ENCODE measurements at regions not wholly inside any gene's neighbourhood (a gene's known extent, or its start where the extent isn't known, plus 50 kb on each side); places are given as distances from the start of the nearest gene placed in this dataset.

DNA sequence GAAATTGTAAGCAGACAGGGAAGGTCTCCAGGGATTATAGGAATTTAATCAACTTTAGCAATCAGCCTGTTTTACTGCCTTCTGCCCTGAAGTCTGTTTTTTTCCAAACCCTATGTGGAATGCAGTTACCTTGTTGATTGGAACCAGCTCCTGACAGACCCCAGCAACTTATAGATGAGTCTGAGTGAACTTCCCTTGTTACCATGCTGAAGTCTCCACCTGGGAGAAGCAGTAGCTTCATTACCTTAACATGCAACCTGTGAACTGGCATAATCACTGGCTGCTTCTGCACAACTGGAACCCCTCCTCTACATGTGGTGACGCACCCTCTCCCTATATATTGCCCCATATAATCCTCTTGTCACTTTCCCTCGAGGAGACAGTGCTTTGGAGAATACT, 226.3 kb upstream of the SPOPL start:
- ATAC-seq (ENCODE audit: insufficient read depth, low read depth) (no peak), DNase-seq (no peak)
- Histone ChIP-seq H3K36me3 (ENCODE audit: insufficient read depth, low read length) (no peaks in the 10 kb centered on the region), H3K27me3 (ENCODE audit: insufficient read depth, low read length, poor library complexity) (no peaks in the 10 kb centered on the region), H3K27ac (ENCODE audit: low read length) (no peak overlapping the region), H3K4me1 (ENCODE audit: insufficient read depth, low read length) (no peaks in the 10 kb centered on the region), H4K20me1 (ENCODE audit: insufficient read depth, low read length) (no peaks in the 10 kb centered on the region), H3K4me2 (ENCODE audit: insufficient read depth, low read length) (no peak overlapping the region), H3K9ac (ENCODE audit: low read depth, low read length) (no peak overlapping the region), H3K9me3 (ENCODE audit: insufficient read depth, low read length, severe bottlenecking) (no peaks in the 10 kb centered on the region), H3K4me3 (ENCODE audit: low read depth in 1 of 2, low read length in 2 of 2) (no peak overlapping the region), H2AFZ (ENCODE audit: low read depth, low read length) (no peak overlapping the region), H3K79me2 (ENCODE audit: insufficient read depth, low read length) (no peaks in the 10 kb centered on the region)
- TF ChIP-seq, protein P1, sequence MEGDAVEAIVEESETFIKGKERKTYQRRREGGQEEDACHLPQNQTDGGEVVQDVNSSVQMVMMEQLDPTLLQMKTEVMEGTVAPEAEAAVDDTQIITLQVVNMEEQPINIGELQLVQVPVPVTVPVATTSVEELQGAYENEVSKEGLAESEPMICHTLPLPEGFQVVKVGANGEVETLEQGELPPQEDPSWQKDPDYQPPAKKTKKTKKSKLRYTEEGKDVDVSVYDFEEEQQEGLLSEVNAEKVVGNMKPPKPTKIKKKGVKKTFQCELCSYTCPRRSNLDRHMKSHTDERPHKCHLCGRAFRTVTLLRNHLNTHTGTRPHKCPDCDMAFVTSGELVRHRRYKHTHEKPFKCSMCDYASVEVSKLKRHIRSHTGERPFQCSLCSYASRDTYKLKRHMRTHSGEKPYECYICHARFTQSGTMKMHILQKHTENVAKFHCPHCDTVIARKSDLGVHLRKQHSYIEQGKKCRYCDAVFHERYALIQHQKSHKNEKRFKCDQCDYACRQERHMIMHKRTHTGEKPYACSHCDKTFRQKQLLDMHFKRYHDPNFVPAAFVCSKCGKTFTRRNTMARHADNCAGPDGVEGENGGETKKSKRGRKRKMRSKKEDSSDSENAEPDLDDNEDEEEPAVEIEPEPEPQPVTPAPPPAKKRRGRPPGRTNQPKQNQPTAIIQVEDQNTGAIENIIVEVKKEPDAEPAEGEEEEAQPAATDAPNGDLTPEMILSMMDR (IDR thresholded peaks at IDR 0.05; ENCODE audit: borderline replicate concordance, extremely low read depth, low read length, poor library complexity, severe bottlenecking) = no peak
- no peak for TF ChIP-seq EZH2 (IDR thresholded peaks at IDR 0.05; ENCODE audit: borderline replicate concordance, low read depth, low read length, severe bottlenecking)

DNA sequence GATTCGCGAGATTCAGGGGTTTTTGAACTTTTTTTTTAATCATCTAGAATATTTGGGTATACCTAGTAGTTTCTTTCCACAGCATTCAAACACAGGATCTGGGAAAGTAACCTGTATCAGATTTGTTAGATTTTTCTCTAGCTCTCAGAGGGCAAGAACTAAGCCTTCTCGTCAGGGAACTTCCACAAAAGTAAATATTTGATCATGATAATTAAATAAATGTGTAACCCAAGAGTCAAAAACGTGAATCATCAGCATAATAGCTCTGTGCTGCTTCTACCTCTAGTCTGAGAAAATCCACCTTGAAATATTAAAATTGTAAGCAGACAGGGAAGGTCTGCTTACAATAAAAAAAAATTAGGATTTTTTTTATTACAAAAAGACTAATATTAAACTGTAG, 225.7 kb upstream of the SPOPL start:
- no peak overlapping the region for H3K4me3 ChIP-seq (ENCODE audit: low read depth in 1 of 2, low read length in 2 of 2)
- no peaks in the 10 kb centered on the region for H4K20me1 ChIP-seq (ENCODE audit: insufficient read depth, low read length)
- H3K4me1 ChIP-seq (ENCODE audit: insufficient read depth, low read length) = no peaks in the 10 kb centered on the region
- no peak overlapping the region for H3K27ac ChIP-seq (ENCODE audit: low read length)
- DNase-seq = no peak
- H3K27me3 ChIP-seq (ENCODE audit: insufficient read depth, low read length, poor library complexity) = no peaks in the 10 kb centered on the region
- no peak for ATAC-seq (ENCODE audit: insufficient read depth, low read depth)
- TF ChIP-seq EZH2 (IDR thresholded peaks at IDR 0.05; ENCODE audit: borderline replicate concordance, low read depth, low read length, severe bottlenecking) = no peak
- TF ChIP-seq, protein P1 (IDR thresholded peaks at IDR 0.05; ENCODE audit: borderline replicate concordance, extremely low read depth, low read length, poor library complexity, severe bottlenecking) = no peak
- no peaks in the 10 kb centered on the region for H3K36me3 ChIP-seq (ENCODE audit: insufficient read depth, low read length)
- H3K4me2 ChIP-seq (ENCODE audit: insufficient read depth, low read length) = no peak overlapping the region
- H2AFZ ChIP-seq (ENCODE audit: low read depth, low read length) = no peak overlapping the region
- H3K9ac ChIP-seq (ENCODE audit: low read depth, low read length) = no peak overlapping the region
- H3K9me3 ChIP-seq (ENCODE audit: insufficient read depth, low read length, severe bottlenecking) = no peaks in the 10 kb centered on the region
- no peaks in the 10 kb centered on the region for H3K79me2 ChIP-seq (ENCODE audit: insufficient read depth, low read length)

DNA sequence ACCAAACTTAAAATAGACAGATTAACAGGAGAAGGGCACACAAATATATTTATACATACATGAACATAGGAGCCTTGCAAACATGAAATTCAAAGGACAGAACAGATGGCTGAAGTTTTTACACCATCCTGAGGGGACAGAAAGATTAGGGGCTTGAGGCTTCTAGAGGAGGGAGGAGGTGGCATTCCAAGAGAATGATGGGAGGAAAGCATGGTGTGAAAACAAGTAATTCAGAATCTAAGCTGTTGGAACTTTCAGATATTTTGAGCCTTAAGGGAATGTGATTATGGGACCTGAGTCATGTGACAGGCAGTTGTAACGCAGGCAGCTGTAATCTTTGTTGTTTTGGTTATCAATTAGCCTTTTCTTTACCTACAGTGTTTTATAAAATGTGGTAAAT, 225.2 kb upstream of the SPOPL start:
- TF ChIP-seq, protein P1 (IDR thresholded peaks at IDR 0.05; ENCODE audit: borderline replicate concordance, extremely low read depth, low read length, poor library complexity, severe bottlenecking) = no peak
- no peak for TF ChIP-seq EZH2 (IDR thresholded peaks at IDR 0.05; ENCODE audit: borderline replicate concordance, low read depth, low read length, severe bottlenecking)
- Histone ChIP-seq H4K20me1 (ENCODE audit: insufficient read depth, low read length) (no peaks in the 10 kb centered on the region), H3K79me2 (ENCODE audit: insufficient read depth, low read length) (no peaks in the 10 kb centered on the region), H3K36me3 (ENCODE audit: insufficient read depth, low read length) (no peaks in the 10 kb centered on the region), H3K9ac (ENCODE audit: low read depth, low read length) (no peak overlapping the region), H3K4me2 (ENCODE audit: insufficient read depth, low read length) (no peak overlapping the region), H3K4me1 (ENCODE audit: insufficient read depth, low read length) (no peaks in the 10 kb centered on the region), H3K27ac (ENCODE audit: low read length) (no peak overlapping the region), H3K27me3 (ENCODE audit: insufficient read depth, low read length, poor library complexity) (no peaks in the 10 kb centered on the region), H2AFZ (ENCODE audit: low read depth, low read length) (no peak overlapping the region), H3K9me3 (ENCODE audit: insufficient read depth, low read length, severe bottlenecking) (no peaks in the 10 kb centered on the region), H3K4me3 (ENCODE audit: low read depth in 1 of 2, low read length in 2 of 2) (no peak overlapping the region)
- DNase-seq (no peak), ATAC-seq (ENCODE audit: insufficient read depth, low read depth) (no peak)

DNA sequence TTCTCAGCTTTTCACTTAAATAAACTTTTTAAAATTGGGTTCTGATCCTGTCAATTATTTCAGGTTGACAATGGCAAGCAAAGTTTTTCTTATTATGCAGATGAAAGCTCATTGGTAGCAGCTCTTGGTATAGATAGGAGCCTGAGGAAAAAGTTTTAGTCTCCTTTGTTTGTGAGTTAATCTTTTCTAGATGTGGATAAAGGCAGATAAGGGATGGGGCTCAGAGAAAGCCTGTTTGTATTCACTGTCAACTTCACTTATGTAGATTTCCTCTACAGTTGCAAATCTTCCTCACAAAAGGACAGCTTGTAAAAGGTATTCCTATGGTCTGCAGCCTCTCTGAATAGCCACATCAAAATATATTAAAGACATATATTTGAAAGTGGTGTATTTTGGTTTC, 224.5 kb upstream of the SPOPL start:
- H3K4me2 ChIP-seq (ENCODE audit: insufficient read depth, low read length) = no peak overlapping the region
- TF ChIP-seq, protein P1 (IDR thresholded peaks at IDR 0.05; ENCODE audit: borderline replicate concordance, extremely low read depth, low read length, poor library complexity, severe bottlenecking) = no peak
- TF ChIP-seq EZH2 (IDR thresholded peaks at IDR 0.05; ENCODE audit: borderline replicate concordance, low read depth, low read length, severe bottlenecking) = no peak
- no peaks in the 10 kb centered on the region for H3K27me3 ChIP-seq (ENCODE audit: insufficient read depth, low read length, poor library complexity)
- no peak overlapping the region for H3K9ac ChIP-seq (ENCODE audit: low read depth, low read length)
- H3K79me2 ChIP-seq (ENCODE audit: insufficient read depth, low read length) = no peaks in the 10 kb centered on the region
- H3K4me3 ChIP-seq (ENCODE audit: low read depth in 1 of 2, low read length in 2 of 2) = no peak overlapping the region
- H3K36me3 ChIP-seq (ENCODE audit: insufficient read depth, low read length) = no peaks in the 10 kb centered on the region
- DNase-seq (no peak), ATAC-seq (ENCODE audit: insufficient read depth, low read depth) (no peak)
- no peaks in the 10 kb centered on the region for H3K9me3 ChIP-seq (ENCODE audit: insufficient read depth, low read length, severe bottlenecking)
- H4K20me1 ChIP-seq (ENCODE audit: insufficient read depth, low read length) = no peaks in the 10 kb centered on the region
- H3K27ac ChIP-seq (ENCODE audit: low read length) = no peak overlapping the region
- no peak overlapping the region for H2AFZ ChIP-seq (ENCODE audit: low read depth, low read length)
- no peaks in the 10 kb centered on the region for H3K4me1 ChIP-seq (ENCODE audit: insufficient read depth, low read length)
